ENCODE measurements at regions not wholly inside any gene's neighbourhood (a gene's known extent, or its start where the extent isn't known, plus 50 kb on each side); places are given as distances from the start of the nearest gene placed in this dataset.
"Not testable (repeated sequence)": the region's sequence is repeated elsewhere in the genome, so short reads cannot be mapped to it uniquely, and the experiment has no call there.

GRCh38 chr4:1572521-1572920 lies 111.6 kb downstream of the FAM53A start:
- DNase-seq = no peak

- no peak for DNase-seq
Measured at GRCh38 chr4:1572010-1572385, 112.1 kb downstream of the FAM53A start.

GRCh38 chr4:1571165-1572009 lies 112.7 kb downstream of the FAM53A start:
- no peak for DNase-seq

- DNase-seq = no peak
Measured at GRCh38 chr4:1570291-1571164, 113.6 kb downstream of the FAM53A start.

GRCh38 chr4:1569461-1570151 lies 114.5 kb downstream of the FAM53A start:
- no peak for DNase-seq

- DNase-seq = no peak
Measured at GRCh38 chr4:1568855-1569460, 115.2 kb downstream of the FAM53A start.

- DNase-seq = no peak
Measured at GRCh38 chr4:1567808-1568581, 116.1 kb downstream of the FAM53A start.

- no peak for DNase-seq
Measured at GRCh38 chr4:1567519-1567807, 116.7 kb downstream of the FAM53A start.

GRCh38 chr4:1566838-1567518 lies 117.1 kb downstream of the FAM53A start:
- DNase-seq = no peak

- DNase-seq = not testable (repeated sequence)
Measured at GRCh38 chr4:1566301-1566837, 117.7 kb downstream of the FAM53A start.

GRCh38 chr4:1565598-1566295 lies 118.4 kb downstream of the FAM53A start:
- DNase-seq = no peak

- no peak for DNase-seq
Measured at GRCh38 chr4:1564535-1565375, 119.4 kb downstream of the FAM53A start.

- no peak for DNase-seq
Measured at GRCh38 chr4:1563768-1564485, 120.2 kb downstream of the FAM53A start.

- no peak for DNase-seq
Measured at GRCh38 chr4:1563241-1563640, 120.9 kb downstream of the FAM53A start.

GRCh38 chr4:1562771-1563170 lies 121.3 kb downstream of the FAM53A start:
- no peak for DNase-seq

- DNase-seq = no peak
Measured at GRCh38 chr4:1562371-1562770, 121.7 kb downstream of the FAM53A start.

- DNase-seq = no peak
Measured at GRCh38 chr4:1561286-1561990, 122.7 kb downstream of the FAM53A start.

GRCh38 chr4:1559896-1560650 lies 124.0 kb downstream of the FAM53A start:
- no peak for DNase-seq

All from amniotic stem cell (primary cell).